ENCODE measurements at regions not wholly inside any gene's neighbourhood (a gene's known extent, or its start where the extent isn't known, plus 50 kb on each side); places are given as distances from the start of the nearest gene placed in this dataset.

DNA sequence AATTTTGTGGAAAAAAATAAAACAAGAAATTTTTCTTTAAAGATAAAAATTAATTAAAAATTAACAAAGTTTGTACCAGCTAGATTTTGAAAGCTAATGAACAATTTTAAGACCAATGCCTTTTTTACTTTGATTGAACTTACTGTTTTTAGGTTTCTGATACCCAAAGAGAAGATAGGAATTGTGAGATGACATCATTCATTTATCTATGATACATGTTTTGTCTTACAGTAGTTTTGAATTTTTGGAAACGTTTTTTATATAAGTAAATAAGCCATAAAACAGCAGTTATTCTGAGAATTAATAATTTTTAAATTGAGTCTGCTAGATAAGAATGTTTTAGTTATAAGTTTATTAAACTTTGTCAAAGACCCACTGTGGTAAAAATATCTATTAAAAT is 65.0 kb upstream of the GPR174 start:
- H3K27ac ChIP-seq (ENCODE audit: extremely low read length, insufficient read depth, low read length): no peak overlapping the region
- no peak overlapping the region for H3K4me3 ChIP-seq (replicated peaks in 1 of 3; ENCODE audit: insufficient read depth in 1 of 3, low read depth in 2 of 3, low read length in 3 of 3)
- WGBS (ENCODE audit: low lambda C conversion rate): 0% methylated on average over 1 of the region's 1 CpG
- no peaks in the 10 kb centered on the region for H4K20me1 ChIP-seq (ENCODE audit: insufficient read depth, low read length)
- FAIRE-seq (no peak), ATAC-seq (no peak), DNase-seq (ENCODE audit: low spot score) (no peak)
- in situ Hi-C loops (cut with HindIII; ENCODE audit: extremely low pct_ligation_motif_present, low pct_unique_long_range_greater_than_20kb) (no loop called here), intact Hi-C loops (cut with micrococcal nuclease; ENCODE audit: unreplicated experiment) (no loop called here)
- no peaks in the 10 kb centered on the region for H3K36me3 ChIP-seq (replicated peaks in 1 of 2; ENCODE audit: control insufficient read depth in 1 of 2, insufficient read depth in 2 of 2, low read length in 2 of 2)
- H3K9me3 ChIP-seq (ENCODE audit: low read length): no peaks in the 10 kb centered on the region
- CTCF ChIA-PET (ENCODE audit: low intra/inter-chr PET ratio, low total read pairs): no interaction called here
- no peaks in the 10 kb centered on the region for H3K27me3 ChIP-seq (ENCODE audit: control insufficient read depth in 1 of 2, insufficient read depth in 2 of 2, low read length in 2 of 2)
- H3K4me1 ChIP-seq (ENCODE audit: insufficient read depth, low read length): no peaks in the 10 kb centered on the region
- no peak overlapping the region for H2AFZ ChIP-seq (ENCODE audit: low read length)
- BruUV-seq (replicated peaks): no TSS peak
- H3K9ac ChIP-seq (ENCODE audit: insufficient read depth, low read depth, low read length): no peak overlapping the region
- POLR2A ChIA-PET: no interaction called here
- TF ChIP-seq ATF7 (IDR thresholded peaks at IDR 0.05): peak; percentile 63
- no peak for TF ChIP-seq ATF7 (CRISPR knock-in tag; IDR thresholded peaks at IDR 0.05)
- TF ChIP-seq JDP2 (CRISPR knock-in tag; IDR thresholded peaks at IDR 0.05; ENCODE audit: borderline replicate concordance): no peak
- TF ChIP-seq, protein P1, sequence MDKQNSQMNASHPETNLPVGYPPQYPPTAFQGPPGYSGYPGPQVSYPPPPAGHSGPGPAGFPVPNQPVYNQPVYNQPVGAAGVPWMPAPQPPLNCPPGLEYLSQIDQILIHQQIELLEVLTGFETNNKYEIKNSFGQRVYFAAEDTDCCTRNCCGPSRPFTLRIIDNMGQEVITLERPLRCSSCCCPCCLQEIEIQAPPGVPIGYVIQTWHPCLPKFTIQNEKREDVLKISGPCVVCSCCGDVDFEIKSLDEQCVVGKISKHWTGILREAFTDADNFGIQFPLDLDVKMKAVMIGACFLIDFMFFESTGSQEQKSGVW (CRISPR knock-in tag; IDR thresholded peaks at IDR 0.05; ENCODE audit: borderline replicate concordance): no peak
- TF ChIP-seq IKZF4 (CRISPR knock-in tag; IDR thresholded peaks at IDR 0.05; ENCODE audit: borderline replicate concordance, low read depth, not compliant biosample characterization): no peak
- no peak for TF ChIP-seq AGO1 (IDR thresholded peaks at IDR 0.05; ENCODE audit: low read depth, low read length, poor library complexity, severe bottlenecking)
- TF ChIP-seq ZNF598 (CRISPR knock-in tag; IDR thresholded peaks at IDR 0.05; ENCODE audit: borderline replicate concordance): no peak
- no peak overlapping the region for H3K4me2 ChIP-seq (ENCODE audit: low read depth, low read length)
- no peaks in the 10 kb centered on the region for H3K79me2 ChIP-seq (ENCODE audit: insufficient read depth, low read length)

DNA sequence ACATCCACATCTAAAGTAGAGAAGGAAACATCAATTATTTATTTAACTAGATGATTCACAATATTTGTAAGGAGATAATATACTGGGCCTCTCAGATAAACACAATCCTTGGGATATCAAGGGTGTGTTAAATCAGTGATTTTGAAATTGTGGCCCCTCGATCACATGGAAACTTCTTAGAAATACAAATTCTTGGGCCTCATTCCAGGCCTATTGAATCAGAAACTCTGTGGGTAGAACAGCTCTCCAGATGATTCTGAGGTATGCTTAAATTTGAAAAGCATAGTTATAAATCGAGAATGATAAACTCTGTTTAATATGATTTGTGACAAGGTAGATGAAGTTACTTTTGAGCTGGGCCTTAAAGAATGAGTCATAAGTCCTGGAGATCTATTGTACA is 64.3 kb upstream of the GPR174 start:
- Histone ChIP-seq H3K36me3 (replicated peaks in 1 of 2; ENCODE audit: control insufficient read depth in 1 of 2, insufficient read depth in 2 of 2, low read length in 2 of 2) (no peaks in the 10 kb centered on the region), H4K20me1 (ENCODE audit: insufficient read depth, low read length) (no peaks in the 10 kb centered on the region), H3K4me2 (ENCODE audit: low read depth, low read length) (no peak overlapping the region), H3K4me1 (ENCODE audit: insufficient read depth, low read length) (no peaks in the 10 kb centered on the region), H3K79me2 (ENCODE audit: insufficient read depth, low read length) (no peaks in the 10 kb centered on the region), H3K4me3 (replicated peaks in 1 of 3; ENCODE audit: insufficient read depth in 1 of 3, low read depth in 2 of 3, low read length in 3 of 3) (no peak overlapping the region), H3K9ac (ENCODE audit: insufficient read depth, low read depth, low read length) (no peak overlapping the region), H2AFZ (ENCODE audit: low read length) (no peak overlapping the region), H3K27me3 (ENCODE audit: control insufficient read depth in 1 of 2, insufficient read depth in 2 of 2, low read length in 2 of 2) (no peaks in the 10 kb centered on the region), H3K27ac (ENCODE audit: extremely low read length, insufficient read depth, low read length) (no peak overlapping the region), H3K9me3 (ENCODE audit: low read length) (no peaks in the 10 kb centered on the region)
- FAIRE-seq (no peak), DNase-seq (ENCODE audit: low spot score) (no peak), ATAC-seq (no peak)
- POLR2A ChIA-PET: no interaction called here
- in situ Hi-C loops (cut with HindIII; ENCODE audit: extremely low pct_ligation_motif_present, low pct_unique_long_range_greater_than_20kb): no loop called here
- no TSS peak for BruUV-seq (replicated peaks)
- intact Hi-C loops (cut with micrococcal nuclease; ENCODE audit: unreplicated experiment): no loop called here
- 5% methylated on average over 2 of the region's 2 CpGs for WGBS (ENCODE audit: low lambda C conversion rate)
- CTCF ChIA-PET (ENCODE audit: low intra/inter-chr PET ratio, low total read pairs): no interaction called here
- TF ChIP-seq, protein P2, sequence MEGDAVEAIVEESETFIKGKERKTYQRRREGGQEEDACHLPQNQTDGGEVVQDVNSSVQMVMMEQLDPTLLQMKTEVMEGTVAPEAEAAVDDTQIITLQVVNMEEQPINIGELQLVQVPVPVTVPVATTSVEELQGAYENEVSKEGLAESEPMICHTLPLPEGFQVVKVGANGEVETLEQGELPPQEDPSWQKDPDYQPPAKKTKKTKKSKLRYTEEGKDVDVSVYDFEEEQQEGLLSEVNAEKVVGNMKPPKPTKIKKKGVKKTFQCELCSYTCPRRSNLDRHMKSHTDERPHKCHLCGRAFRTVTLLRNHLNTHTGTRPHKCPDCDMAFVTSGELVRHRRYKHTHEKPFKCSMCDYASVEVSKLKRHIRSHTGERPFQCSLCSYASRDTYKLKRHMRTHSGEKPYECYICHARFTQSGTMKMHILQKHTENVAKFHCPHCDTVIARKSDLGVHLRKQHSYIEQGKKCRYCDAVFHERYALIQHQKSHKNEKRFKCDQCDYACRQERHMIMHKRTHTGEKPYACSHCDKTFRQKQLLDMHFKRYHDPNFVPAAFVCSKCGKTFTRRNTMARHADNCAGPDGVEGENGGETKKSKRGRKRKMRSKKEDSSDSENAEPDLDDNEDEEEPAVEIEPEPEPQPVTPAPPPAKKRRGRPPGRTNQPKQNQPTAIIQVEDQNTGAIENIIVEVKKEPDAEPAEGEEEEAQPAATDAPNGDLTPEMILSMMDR (CRISPR knock-in tag; IDR thresholded peaks at IDR 0.05): no peak
- TF ChIP-seq ZSCAN20 (CRISPR knock-in tag; IDR thresholded peaks at IDR 0.05; ENCODE audit: borderline replicate concordance) (no peak), MYNN (CRISPR knock-in tag; IDR thresholded peaks at IDR 0.05; ENCODE audit: low read depth) (no peak), HOXD1 (CRISPR knock-in tag; IDR thresholded peaks at IDR 0.05) (no peak), ZNF431 (CRISPR knock-in tag; IDR thresholded peaks at IDR 0.05; ENCODE audit: borderline replicate concordance, low read depth) (no peak)
- TF ChIP-seq, protein P3, sequence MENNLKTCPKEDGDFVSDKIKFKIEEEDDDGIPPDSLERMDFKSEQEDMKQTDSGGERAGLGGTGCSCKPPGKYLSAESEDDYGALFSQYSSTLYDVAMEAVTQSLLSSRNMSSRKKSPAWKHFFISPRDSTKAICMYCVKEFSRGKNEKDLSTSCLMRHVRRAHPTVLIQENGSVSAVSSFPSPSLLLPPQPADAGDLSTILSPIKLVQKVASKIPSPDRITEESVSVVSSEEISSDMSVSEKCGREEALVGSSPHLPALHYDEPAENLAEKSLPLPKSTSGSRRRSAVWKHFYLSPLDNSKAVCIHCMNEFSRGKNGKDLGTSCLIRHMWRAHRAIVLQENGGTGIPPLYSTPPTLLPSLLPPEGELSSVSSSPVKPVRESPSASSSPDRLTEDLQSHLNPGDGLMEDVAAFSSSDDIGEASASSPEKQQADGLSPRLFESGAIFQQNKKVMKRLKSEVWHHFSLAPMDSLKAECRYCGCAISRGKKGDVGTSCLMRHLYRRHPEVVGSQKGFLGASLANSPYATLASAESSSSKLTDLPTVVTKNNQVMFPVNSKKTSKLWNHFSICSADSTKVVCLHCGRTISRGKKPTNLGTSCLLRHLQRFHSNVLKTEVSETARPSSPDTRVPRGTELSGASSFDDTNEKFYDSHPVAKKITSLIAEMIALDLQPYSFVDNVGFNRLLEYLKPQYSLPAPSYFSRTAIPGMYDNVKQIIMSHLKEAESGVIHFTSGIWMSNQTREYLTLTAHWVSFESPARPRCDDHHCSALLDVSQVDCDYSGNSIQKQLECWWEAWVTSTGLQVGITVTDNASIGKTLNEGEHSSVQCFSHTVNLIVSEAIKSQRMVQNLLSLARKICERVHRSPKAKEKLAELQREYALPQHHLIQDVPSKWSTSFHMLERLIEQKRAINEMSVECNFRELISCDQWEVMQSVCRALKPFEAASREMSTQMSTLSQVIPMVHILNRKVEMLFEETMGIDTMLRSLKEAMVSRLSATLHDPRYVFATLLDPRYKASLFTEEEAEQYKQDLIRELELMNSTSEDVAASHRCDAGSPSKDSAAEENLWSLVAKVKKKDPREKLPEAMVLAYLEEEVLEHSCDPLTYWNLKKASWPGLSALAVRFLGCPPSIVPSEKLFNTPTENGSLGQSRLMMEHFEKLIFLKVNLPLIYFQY (CRISPR knock-in tag; IDR thresholded peaks at IDR 0.05; ENCODE audit: borderline replicate concordance): no peak

Data from HepG2 (cell line).